ENCODE measurements at regions not wholly inside any gene's neighbourhood (a gene's known extent, or its start where the extent isn't known, plus 50 kb on each side); places are given as distances from the start of the nearest gene placed in this dataset.
A peak's percentile ranks its signal among the peaks of the same experiment; 100 is the strongest.

DNA sequence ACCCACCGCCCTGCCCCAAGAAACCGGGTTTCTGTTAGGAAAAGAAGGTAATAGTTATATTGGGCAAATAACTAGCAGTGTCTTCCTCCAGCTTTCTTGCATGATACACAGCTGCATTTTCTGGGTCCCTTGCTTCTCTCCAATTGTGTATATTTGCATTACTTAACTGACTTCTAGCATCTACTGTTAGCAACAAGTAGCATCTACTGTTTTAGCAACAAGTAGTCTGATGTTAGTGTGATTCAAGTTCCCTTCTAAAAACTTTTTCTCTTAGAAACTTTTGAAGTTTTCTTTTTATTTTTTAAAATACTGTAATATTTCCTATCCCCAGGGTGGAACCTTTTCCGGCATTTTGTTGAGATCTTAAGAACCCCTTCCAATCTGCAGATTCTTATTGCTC is 221.2 kb downstream of the CLIC5 start:
- no peak overlapping the region for H3K27ac ChIP-seq
- DNase-seq (ENCODE audit: low read depth, low spot score), result no peak

DNA sequence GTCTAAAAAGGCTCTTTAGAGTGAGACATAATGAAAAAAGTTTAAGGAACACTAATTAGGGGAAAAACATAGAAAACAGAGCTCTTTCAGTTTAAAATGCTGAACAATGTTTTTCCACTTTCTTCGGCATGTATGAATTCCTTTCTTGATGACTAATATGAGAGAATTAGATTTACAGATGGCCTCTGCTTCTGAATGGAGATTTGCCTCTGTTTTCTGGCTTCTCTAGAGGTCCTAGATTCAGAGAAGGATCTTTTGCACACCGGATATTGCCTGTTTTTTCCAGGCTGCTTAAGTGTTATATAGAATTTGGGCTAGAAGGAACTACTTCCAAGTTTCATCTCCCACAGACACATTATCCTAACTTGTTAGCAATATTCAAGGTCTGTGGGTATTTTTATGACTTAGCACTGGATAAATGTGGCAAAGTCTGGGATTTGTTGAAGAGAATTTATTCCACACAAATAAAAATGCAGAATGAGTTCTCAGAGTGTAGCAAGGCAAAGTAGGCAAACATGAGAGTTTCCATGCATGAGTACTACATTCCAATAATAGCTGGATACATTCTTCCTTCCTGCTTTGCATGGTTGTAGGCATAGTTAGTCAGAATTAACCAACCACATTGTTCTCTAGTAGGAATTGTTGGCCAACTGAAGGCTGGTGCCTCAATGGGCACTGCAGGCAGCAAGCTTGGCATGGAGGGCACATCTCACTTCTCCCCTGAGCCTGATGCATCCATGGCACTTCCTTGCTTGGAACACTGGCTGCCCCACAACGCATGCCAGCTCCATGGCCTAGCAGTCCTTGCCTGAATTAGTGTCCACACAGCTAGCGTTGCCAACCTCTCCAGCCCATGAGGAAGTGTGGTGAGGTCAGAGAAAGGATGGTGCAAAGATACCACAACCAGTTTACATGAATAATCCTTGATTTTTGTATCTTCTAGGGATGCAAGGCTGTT is 224.2 kb downstream of the CLIC5 start:
- peak; percentile 40 for DNase-seq (ENCODE audit: low read depth, low spot score)
- peak overlapping the region; percentile 72 for H3K27ac ChIP-seq

DNA sequence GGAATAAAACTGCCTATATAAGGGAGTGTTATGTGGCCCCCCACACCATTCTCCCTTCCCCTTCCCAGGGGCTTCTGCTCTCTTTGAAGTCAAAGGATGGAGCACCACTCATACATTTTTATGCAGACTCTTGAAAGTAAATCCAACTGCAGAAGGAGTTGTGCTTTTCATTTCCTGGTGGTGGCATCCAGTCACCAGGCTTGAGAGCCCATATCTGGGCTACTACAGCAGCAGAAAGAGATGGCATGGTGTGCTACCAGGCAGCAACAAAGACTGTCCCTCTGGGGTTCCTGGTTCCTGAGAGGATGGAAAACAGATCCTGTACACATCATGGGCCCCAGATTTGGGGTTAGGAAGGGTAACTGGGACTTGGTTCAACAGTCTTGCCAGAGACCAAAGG is 226.4 kb downstream of the CLIC5 start:
- DNase-seq (ENCODE audit: low read depth, low spot score), result no peak
- no peak overlapping the region for H3K27ac ChIP-seq

DNA sequence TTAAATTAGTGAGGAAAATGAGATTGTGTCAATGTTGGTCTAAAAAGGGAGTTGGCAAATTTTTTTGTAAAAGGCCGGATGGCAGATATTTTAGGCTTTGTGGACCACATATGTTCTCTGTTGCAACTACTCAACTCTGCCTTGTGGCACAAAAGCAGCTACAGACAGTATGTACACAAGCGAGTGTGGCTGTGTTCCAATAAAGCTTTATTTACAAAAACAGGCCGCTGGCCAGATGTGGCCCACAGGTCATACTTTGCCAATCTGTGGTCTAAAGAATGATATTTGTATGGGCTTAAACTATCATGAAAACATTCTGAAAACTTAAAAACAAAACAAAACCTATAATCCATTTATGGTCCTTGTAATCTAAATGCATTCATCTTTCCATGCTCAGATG is 228.3 kb downstream of the CLIC5 start:
- no peak overlapping the region for H3K27ac ChIP-seq
- DNase-seq (ENCODE audit: low read depth, low spot score), result no peak

DNA sequence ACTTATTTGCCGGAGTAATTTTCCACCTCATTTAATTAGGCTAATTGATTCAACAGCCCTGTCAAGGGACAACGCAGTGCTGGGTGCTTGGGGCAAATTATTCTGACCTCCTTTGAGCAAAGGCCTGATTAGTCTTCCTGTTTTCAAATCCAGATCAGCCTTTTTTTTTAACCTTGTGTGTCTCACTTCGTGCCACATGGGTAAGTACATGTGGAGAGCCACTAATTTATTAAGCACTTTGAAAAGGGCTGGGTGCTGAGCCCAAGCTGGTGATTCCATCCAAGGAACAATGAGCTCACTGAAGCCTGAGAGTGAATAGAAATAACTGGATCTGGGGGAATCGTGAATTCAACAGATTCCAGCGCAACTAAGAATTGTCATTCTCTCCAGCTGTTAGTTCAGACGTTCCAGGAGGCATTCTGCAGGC is 229.3 kb downstream of the CLIC5 start:
- no peak for DNase-seq (ENCODE audit: low read depth, low spot score)
- no peak overlapping the region for H3K27ac ChIP-seq

DNA sequence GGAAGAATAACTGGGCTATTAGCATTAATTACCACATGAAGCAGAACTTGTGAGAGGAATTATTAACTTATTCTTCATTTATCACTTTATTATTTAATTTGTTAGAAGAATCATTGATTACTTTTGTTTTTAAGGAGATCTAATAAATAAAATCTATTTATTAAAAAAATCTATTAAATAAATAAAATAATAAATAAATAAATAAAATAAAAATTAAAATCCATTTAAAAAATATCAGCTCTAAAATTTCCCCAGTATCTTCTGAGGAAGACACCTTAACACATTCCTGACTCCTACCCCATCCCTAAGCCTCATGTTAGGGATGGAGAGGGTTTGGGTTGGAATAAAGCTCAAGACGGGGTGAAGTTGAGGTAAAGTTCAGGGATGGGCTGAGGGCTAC is 231.4 kb downstream of the CLIC5 start:
- no peak for DNase-seq (ENCODE audit: low read depth, low spot score)
- peak overlapping the region; percentile 75 for H3K27ac ChIP-seq

DNA sequence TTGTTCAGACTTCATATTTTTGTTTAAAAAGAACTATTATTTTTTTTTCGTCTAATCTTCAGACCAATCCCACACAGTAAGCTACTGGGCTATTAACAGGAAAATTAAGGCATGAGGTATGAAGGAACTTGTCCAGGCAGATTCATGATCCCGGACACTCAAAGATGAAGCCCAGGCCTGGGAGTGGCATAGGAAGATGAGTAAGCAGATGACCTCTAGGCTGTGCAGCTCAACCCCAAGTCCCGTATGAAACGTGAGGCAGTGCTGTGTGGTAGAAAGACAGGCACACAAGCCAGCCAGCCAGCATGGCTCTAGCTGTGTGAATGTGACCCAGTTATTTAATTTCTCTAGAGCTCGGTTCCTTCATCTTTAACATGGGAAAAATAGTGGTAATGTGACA is 231.9 kb downstream of the CLIC5 start:
- H3K27ac ChIP-seq, result peak overlapping the region; percentile 75
- peak; percentile 53 for DNase-seq (ENCODE audit: low read depth, low spot score)

DNA sequence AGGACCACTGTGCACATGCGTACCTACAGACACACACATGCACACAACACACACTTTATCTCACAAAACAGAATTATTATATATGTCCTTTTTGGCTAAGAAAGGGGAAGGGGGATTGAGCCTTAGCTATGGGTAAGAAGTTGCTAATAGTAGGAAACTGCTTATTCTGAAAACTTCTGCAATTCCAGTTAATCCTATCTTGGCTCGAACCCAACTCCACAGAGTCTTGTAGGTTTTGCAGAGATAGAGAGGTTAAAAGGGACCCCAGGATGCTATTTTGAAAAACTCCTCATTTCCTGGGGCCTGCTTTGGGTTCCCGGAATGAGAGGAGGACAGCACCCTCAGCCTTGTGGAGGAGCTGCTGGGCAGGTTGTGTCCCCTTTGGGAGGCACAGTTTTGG is 233.8 kb downstream of the CLIC5 start:
- H3K27ac ChIP-seq, result no peak overlapping the region
- DNase-seq (ENCODE audit: low read depth, low spot score), result no peak

DNA sequence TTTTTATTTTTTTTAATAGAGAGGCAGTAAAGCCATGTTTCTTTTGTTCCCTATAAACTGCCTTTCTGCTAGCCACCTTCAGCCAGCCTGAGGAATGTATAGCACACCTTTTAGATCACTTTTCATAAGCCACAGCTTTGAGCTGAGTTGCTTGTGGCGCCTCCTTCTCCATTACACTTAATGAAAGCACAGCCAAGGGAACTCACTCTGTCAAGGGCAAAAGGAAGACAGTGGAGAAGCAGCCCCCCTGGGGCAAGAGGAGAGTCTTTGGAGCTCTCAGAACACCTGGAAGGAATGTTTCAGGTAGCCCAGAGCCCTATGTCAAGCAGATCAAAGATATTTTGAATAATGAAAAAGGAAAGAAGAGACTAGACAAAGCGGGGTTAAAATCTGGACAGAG is 235.1 kb downstream of the CLIC5 start:
- H3K27ac ChIP-seq, result no peak overlapping the region

DNA sequence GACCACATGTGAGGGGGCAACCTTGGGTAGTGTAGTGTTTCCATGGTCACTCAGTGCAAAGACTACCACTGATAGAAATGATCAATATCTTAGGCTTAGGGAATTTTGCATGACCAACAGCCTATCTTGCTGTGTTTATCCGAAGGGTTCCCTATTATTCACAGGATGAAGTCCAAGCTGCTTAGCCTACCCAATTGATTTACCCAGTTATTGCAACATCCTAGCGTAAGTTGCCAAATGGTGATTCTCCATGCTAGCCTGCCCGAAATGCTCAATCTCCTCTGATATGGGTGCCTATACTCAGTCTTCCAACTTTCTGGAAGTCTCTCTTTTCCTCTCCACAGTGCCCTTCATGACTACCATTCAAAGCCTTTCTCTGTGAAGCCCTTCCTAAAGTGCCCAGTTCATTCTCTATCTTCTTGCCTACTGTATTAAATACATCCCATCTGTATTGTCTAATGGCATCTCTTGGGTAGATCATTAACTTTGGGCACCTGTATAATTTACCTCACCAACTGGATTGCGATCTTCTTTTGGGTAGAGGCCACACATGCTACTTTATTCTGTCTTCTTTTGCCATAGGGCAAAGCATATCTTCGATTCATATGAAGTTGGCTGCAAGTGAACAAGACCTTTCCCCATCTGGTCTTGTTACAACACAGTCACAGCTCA is 240.5 kb downstream of the CLIC5 start:
- H3K27ac ChIP-seq, result no peak overlapping the region
- no peak for DNase-seq (ENCODE audit: low read depth, low spot score)

More for the DNA sequence above, 235.1 kb downstream of the CLIC5 start:
- no peak for DNase-seq (ENCODE audit: low read depth, low spot score)

DNA sequence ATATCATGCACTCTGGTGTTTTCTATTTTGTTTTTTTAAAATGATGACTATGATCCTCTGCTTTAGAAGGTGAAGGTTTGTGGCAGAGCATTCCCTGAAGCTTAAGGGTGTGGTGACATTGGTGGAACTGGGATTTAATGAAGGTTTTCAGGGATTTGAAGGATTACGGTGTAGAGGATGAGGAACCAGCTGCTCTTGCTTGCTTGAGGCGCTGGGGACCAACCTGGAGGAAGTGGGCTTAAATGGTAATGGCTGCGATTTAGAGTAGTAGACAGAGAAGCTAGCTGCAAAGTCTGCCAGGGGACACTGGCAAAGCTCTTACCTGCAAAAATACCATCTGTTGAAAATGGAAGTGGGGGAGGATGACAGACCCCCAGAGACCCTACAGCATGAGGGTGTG is 241.8 kb downstream of the CLIC5 start:
- DNase-seq (ENCODE audit: low read depth, low spot score), result no peak
- H3K27ac ChIP-seq, result no peak overlapping the region

DNA sequence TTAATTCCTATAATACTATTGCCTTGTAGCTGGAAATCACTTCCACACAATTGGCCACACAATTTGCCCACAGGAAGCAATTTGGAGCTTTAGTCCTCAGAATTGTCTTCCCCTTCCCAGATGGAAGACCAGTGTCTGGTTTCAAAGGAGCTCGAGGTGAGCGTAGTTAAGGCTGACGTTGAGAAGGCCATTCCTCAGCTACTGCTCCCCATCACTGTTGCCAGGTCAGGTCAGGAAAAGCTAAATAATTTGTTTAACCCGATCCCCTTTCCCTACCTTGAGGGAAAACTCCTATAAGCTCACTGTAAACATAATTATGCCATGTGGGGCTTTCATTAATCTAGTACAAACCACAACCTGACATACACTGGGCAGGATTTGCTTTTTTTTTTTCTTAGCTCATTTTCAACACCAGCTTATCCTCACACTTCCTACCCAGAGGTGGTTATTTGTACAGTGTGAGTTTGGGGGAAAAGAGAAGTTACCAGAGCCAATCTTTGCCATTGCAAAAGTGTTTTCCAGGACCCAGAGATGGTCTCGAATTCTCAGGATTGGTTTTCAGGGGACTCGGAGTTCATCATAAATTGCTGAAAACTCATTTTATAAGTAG is 242.7 kb downstream of the CLIC5 start:
- no peak overlapping the region for H3K27ac ChIP-seq
- no peak for DNase-seq (ENCODE audit: low read depth, low spot score)

DNA sequence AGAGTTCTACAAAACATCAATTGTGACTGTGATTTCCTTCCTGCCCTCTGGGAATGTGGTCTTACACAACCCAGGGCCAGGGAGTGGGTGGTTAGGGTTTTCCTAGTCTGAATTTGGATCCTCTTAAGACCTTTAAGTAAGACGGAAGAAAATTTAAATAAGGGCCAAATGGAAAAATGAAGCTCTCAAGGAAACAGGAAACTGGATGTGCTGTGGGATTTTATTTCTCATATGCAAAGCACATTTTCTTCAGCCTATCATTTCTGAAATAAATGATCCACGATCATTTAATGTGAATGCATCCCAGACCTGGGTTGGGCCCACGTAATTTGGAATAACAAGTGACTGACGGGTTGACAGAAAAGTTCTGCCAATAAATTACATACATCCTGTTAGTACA is 243.6 kb downstream of the CLIC5 start:
- no peak for DNase-seq (ENCODE audit: low read depth, low spot score)
- H3K27ac ChIP-seq, result no peak overlapping the region

DNA sequence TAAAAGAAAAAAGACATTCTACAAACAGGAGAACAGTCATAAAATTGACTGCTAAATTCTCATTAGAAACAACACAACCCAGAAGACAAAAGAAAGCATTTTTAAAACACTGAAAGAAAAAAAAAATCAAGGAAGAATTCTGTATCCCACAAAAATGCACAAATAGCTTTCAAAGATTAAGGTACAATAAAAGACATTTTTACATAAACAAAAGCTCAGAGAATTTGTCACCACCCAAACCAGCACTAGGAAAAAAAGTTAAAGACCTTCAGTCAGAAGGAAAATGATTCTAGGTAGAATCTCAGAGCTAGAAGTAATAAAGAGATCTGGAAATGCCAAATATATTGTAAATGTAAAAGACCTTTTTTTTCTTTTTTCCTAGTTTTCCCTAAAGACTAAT is 252.4 kb downstream of the CLIC5 start:
- no peak for DNase-seq (ENCODE audit: low read depth, low spot score)
- no peak overlapping the region for H3K27ac ChIP-seq

DNA sequence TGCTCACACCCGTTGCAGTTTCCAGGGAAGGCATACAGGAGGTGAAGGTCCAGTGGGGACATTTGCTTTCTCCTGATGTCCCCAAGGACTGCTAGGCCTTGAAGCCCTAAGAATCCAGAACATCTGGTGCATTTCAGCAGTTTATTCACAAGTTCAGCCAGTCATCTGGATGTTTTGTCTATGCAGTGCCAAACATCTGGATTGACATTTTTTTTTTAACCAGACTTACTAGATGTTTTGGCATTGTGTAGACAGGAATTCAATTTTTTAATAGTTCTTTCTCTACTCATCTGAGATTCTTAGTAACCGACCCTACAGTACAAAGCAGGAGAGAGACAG is 256.2 kb downstream of the CLIC5 start:
- H3K27ac ChIP-seq, result no peak overlapping the region
- no peak for DNase-seq (ENCODE audit: low read depth, low spot score)

DNA sequence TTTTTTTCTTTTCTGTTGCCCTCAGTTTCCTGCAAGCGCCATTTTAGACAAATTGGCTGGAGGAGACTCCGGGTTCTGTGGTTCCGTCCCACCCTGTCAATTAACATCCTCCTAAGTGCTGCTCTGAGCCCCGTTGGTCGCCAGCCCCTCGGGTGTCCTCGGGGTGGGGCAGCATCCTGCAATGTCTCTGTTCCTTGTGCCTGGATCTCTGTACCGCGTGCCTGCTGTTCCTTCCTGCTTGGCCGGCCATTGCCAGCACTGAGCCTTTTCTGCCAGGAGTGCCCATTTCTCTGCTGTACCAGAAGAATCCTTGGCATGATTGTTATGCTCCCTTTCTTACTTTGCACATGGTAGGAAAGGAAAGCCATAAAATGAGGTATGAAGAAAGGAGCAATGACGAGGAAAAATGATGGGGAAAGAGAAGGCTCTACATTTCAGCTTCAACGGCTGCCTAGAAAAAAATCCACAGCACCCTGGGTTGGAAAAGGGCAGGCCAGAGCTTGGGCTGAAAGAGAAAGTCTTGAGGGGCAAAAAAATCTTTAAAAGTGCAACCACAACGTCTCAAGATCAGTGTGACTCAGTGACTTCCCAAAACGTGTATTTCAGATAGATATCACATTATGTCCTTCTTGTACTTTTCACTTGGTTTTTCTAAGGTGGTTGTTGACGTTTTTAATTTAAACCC is 256.7 kb downstream of the CLIC5 start:
- H3K27ac ChIP-seq, result no peak overlapping the region
- DNase-seq (ENCODE audit: low read depth, low spot score), result no peak

DNA sequence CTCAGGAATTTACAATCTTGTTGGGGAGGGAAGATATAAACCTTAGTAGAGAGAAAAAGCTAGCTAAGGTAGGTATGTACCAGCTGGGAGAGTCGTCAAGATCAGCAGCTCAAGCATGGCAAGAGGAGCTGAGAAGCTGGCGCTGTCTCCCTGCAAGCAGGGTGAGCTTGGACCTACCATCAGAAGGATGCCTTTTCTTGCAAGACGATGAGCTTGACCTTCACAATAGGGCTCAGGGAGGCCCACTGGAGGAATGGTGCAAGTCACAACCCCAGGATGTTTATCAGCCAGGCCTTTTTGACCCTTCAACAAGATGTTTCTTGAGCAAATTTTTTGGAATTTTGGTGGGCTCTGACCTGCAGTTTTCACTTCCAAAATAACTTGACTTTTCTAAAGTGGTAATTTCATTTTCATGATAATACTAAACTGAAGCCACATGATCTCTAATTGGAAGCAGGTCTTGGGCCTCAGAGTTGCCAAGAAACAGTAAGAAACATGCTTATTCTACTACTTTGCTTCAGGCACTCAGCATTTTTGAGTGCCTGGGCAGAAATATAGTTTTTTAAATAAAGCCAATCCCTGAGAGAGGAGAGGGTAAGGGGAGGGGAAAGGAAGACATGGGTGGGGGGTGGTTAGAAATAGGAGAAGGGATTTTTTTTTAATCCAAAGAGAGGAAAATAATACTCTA is 258.1 kb downstream of the CLIC5 start:
- DNase-seq (ENCODE audit: low read depth, low spot score), result no peak
- H3K27ac ChIP-seq, result no peak overlapping the region

DNA sequence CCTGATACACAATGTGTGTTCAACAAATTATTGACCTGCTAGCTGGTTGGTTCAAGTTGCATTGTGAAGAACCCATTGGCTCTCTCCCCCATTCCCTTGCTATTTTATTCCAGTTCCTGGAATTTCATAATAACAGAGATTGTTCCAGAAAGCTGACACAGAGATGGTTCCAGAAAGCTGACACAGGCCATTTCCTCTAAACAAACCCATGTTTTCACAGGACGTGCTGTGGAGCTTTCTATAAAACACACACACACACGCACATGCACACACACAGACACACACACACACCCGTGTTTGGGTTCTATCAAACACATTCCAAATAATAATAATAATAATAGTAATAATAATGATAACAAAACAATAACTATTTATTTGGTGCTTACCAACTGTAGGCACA is 259.1 kb downstream of the CLIC5 start:
- H3K27ac ChIP-seq, result no peak overlapping the region
- DNase-seq (ENCODE audit: low read depth, low spot score), result no peak

DNA sequence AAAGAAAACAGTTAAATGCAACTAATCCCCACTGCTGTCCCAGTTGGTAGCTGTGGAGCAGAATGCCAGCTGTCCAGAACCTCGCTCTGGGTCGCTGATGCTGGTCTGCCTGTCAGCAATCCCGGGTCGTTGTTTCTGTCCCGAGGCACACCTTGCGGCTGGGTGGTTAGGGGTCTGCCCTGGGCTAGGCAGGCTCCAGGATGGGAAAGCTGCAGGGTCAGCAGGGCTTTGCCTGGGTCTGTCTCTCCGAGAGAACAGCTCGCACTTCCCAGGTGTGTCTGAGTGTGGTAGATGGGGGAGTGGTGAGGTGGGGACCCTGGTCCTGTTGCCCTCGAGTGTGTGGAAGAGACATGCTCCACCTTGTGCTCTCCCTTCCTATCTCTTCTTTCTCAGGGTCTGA is 261.2 kb downstream of the CLIC5 start:
- no peak overlapping the region for H3K27ac ChIP-seq
- DNase-seq (ENCODE audit: low read depth, low spot score), result no peak

DNA sequence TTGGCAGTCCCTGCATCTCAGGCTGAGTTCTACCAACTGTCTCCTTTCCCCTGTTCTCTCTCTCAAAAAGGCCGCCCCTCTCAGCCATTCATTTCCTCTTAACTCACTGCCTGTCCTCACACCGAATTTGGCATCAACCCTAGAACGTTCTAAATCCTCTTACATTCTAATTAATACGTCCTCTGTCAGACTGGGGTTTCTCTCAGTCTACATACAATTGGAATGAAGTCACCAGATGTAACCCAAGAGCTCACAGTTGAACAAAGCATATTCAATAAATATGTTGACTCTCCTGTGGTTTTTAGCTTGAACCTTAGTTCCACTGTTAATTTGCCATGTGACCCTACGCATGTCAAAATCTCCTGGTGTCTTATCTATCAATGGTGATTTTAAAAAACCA is 269.6 kb downstream of the CLIC5 start:
- DNase-seq (ENCODE audit: low read depth, low spot score), result peak; percentile 60

More for the DNA sequence above, 269.6 kb downstream of the CLIC5 start:
- no peak overlapping the region for H3K27ac ChIP-seq

All from epithelial cell of prostate (primary cell).